Testis (tissue), 2 donors: ENCODE measurements at regions not wholly inside any gene's neighbourhood (a gene's known extent, or its start where the extent isn't known, plus 50 kb on each side); places are given as distances from the start of the nearest gene placed in this dataset.

Source experiments
- DNase-seq: peaks from one replicate; pipeline ENCODE4 v3.0.0-alpha.2; 2019
- H3K27ac ChIP-seq, 2 donors: fragments of 200-600 bp; sonication (generic); one replicate each; pipeline ENCODE4 v1.5.1; 2019
- H3K27me3 ChIP-seq: fragments of 200-600 bp; sonication (generic); one replicate; pipeline ENCODE4 v1.5.1; 2019
- H3K36me3 ChIP-seq: fragments of 200-600 bp; sonication (generic); one replicate; pipeline ENCODE4 v1.5.1; 2017; ENCODE audit warnings: low read depth; ENCODE audit errors: missing control alignments
- H3K4me1 ChIP-seq: fragments of 200-600 bp; sonication (generic); one replicate; pipeline ENCODE4 v1.5.1; 2019
- H3K4me3 ChIP-seq, 2 donors: fragments of 200-600 bp; sonication (generic); one replicate each; pipeline ENCODE4 v1.5.1; 2017 to 2019
- H3K9me3 ChIP-seq: fragments of 200-600 bp; sonication (generic); one replicate; pipeline ENCODE4 v1.5.1; 2017
- CTCF ChIP-seq, 3 experiments: fragments of 450-650 bp in 2 of 3; fragments of 200-600 bp in 1 of 3; sonication (generic) in 1 of 3; IDR thresholded peaks; one replicate each; pipeline ENCODE4 v1.5.1; 2016 to 2019; ENCODE audit warnings: antibody characterized with exemption in 3 of 3, mild to moderate bottlenecking in 2 of 3, moderate library complexity in 1 of 3
- POLR2A ChIP-seq: fragments of 450-650 bp; IDR thresholded peaks from one replicate; pipeline ENCODE4 v1.6.1; 2017; ENCODE audit warnings: antibody characterized with exemption, mild to moderate bottlenecking, moderate library complexity
- WGBS, 2 donors: methylation state at CpG; one replicate each; pipeline ENCODE4 v1.1.5; 2018; 5-methylcytosine and 5-hydroxymethylcytosine counted together
- intact Hi-C: fragments of 100-400 bp; cut with DNase I; formaldehyde crosslinking; loops from one replicate; pipeline ENCODE4 v1.15.1; 2023; ENCODE audit warnings: low total_unique reads

- intact Hi-C loops: no loop called here
- H3K27me3 ChIP-seq: no peaks in the 10 kb centered on the region
- 77 to 84% methylated on average over 1 of the region's 1 CpG for WGBS, 2 donors
- DNase-seq: no peak
- TF ChIP-seq CTCF (IDR thresholded peaks at IDR 0.05) (no peak), POLR2A (no peak)
- no peaks in the 10 kb centered on the region for H3K4me1 ChIP-seq
- no peak overlapping the region for H3K4me3 ChIP-seq
- H3K27ac ChIP-seq: no peak overlapping the region
- no peaks in the 10 kb centered on the region for H3K36me3 ChIP-seq
- no peaks in the 10 kb centered on the region for H3K9me3 ChIP-seq
These were observed 782.0 kb downstream of the SLITRK1 start for GRCh38 chr13:83100237-83100636.

GRCh38 chr13:83088858-83089257, 793.4 kb downstream of the SLITRK1 start:
- no peak for TF ChIP-seq CTCF (IDR thresholded peaks at IDR 0.05)
- no peak for TF ChIP-seq POLR2A
- H3K4me3 ChIP-seq: no peak overlapping the region
- no peaks in the 10 kb centered on the region for H3K27me3 ChIP-seq
- intact Hi-C loops: no loop called here
- DNase-seq: no peak
- no peak overlapping the region for H3K27ac ChIP-seq
- no peaks in the 10 kb centered on the region for H3K36me3 ChIP-seq
- WGBS, 2 donors: 40 to 91% methylated on average over 1 of the region's 1 CpG
- no peaks in the 10 kb centered on the region for H3K4me1 ChIP-seq
- no peaks in the 10 kb centered on the region for H3K9me3 ChIP-seq

DNA sequence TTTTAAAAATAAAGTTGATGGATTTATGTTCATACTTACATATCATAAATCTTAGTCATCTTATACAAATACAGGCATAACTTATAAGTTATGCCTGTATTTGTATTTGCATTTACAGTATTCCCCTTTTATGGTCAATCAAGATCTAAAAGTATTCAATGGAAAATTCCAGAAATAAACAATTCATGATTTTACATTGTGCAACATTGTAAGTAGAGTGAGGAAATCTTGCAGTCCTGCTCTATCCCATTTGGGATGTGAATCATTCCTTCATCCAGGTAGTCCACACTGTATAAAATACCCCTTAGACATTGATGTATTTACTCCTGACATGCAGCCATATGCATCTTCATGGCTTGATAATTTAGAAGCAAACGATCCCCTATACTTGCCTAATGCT, 795.3 kb downstream of the SLITRK1 start:
- Histone ChIP-seq H3K9me3 (no peaks in the 10 kb centered on the region), H3K4me1 (no peaks in the 10 kb centered on the region), H3K36me3 (no peaks in the 10 kb centered on the region), H3K27me3 (no peaks in the 10 kb centered on the region), H3K4me3 (no peak overlapping the region), H3K27ac (no peak overlapping the region)
- no peak for DNase-seq
- no peak for TF ChIP-seq CTCF (IDR thresholded peaks at IDR 0.05)
- intact Hi-C loops: no loop called here
- WGBS, 2 donors: 87 to 97% methylated on average over 1 of the region's 1 CpG

DNA sequence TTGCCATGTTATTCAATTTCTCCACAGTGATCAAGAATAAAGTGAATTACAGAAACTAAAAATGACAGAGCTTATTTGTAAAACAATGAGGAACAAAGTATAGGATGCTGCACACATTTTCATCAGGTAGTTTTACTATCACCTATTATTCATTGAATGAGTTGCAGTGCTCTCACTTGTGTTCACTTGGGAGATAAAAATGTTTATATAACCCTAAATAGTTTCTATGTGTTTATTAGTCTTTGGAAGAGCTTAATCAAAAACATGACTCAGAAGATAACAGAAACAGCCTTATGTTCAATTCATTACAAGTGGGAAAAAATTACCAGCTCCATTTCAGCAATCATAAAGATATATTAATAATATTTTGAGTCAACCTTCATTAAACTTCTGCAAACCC, 796.2 kb downstream of the SLITRK1 start:
- Histone ChIP-seq H3K36me3 (no peaks in the 10 kb centered on the region), H3K27me3 (no peaks in the 10 kb centered on the region), H3K4me3 (no peak overlapping the region), H3K9me3 (no peaks in the 10 kb centered on the region), H3K27ac (no peak overlapping the region), H3K4me1 (no peaks in the 10 kb centered on the region)
- intact Hi-C loops: no loop called here
- no peak for DNase-seq
- TF ChIP-seq POLR2A (no peak), CTCF (IDR thresholded peaks at IDR 0.05) (no peak)

DNA sequence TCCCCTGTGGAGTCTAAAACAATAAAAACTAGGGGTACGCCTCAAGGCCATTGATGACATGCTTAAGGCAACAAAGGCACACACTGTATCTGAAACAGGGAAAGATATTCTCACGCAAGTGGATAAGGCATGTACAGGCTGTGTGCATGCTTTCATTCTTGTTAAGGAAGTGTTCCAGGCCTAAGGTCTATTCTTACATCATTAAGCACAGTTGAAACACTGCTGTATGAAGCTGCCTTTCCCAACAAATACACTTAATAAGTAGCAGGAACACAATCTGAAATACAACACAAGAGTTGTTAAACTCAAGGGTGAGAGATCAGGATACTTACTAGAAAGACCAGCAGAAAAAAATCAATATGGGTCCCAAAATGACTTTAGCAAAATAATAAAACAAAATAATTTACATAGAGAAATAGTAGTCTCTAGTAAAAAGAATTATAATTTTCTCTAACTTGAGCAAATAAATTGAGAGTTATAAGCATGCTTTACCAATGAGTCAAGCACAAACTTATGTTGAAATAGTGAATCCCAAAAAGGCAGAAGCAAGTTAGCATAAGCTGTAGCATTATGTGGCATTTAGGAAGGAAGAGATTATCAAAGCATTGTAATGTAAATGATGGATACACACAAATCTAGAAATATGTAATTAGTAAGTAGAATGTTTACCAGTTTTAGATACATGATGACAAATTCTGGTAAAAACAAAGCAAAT, 796.9 kb downstream of the SLITRK1 start:
- DNase-seq: no peak
- 42 to 73% methylated on average over 2 of the region's 2 CpGs for WGBS, 2 donors
- no peak for TF ChIP-seq POLR2A
- no peak for TF ChIP-seq CTCF (IDR thresholded peaks at IDR 0.05)

More for the DNA sequence above, 796.9 kb downstream of the SLITRK1 start:
- no peaks in the 10 kb centered on the region for H3K4me1 ChIP-seq
- no peaks in the 10 kb centered on the region for H3K9me3 ChIP-seq
- no peaks in the 10 kb centered on the region for H3K27me3 ChIP-seq
- H3K4me3 ChIP-seq: no peak overlapping the region
- no peak overlapping the region for H3K27ac ChIP-seq
- intact Hi-C loops: no loop called here
- no peaks in the 10 kb centered on the region for H3K36me3 ChIP-seq
